DOHH2 (cell line): ENCODE measurements at regions not wholly inside any gene's neighbourhood (a gene's known extent, or its start where the extent isn't known, plus 50 kb on each side); places are given as distances from the start of the nearest gene placed in this dataset.

Experiments used
- EZH2phosphoT487 ChIP-seq: fragments of 200-600 bp; sonication (generic); IDR thresholded peaks from 2 replicates; pipeline ENCODE4 v1.6.1; 2017; ENCODE audit warnings: borderline replicate concordance, mild to moderate bottlenecking, antibody characterized with exemption, low read length, moderate library complexity, mixed read lengths
- TF ChIP-seq, protein P1 (sequence below): fragments of 200-600 bp; sonication (generic); IDR thresholded peaks from one replicate; pipeline ENCODE4 v1.5.1; 2014; ENCODE audit warnings: antibody characterized with exemption, mild to moderate bottlenecking, low read depth, low read length; ENCODE audit not compliant: poor library complexity, severe bottlenecking

DNA sequence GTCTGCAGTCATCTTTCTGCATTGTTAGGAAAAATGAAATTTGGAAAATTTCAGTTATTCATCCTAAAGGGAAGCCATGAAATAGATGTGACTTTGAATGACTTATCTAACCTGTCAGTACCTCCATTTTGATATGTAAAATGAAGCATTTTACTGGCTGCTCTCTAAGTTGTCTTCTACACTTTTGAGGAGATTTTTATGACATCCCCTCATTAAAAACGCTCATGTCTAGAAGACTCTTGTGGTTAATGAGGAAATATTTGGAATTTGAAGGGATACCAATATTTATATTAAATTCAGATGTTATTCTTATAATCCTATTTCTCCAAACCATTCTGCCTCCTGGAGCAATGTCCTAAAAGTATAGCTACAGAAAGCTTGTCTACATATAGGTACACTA is 73.8 kb upstream of the THUMPD2 start:
- TF ChIP-seq, protein P1, sequence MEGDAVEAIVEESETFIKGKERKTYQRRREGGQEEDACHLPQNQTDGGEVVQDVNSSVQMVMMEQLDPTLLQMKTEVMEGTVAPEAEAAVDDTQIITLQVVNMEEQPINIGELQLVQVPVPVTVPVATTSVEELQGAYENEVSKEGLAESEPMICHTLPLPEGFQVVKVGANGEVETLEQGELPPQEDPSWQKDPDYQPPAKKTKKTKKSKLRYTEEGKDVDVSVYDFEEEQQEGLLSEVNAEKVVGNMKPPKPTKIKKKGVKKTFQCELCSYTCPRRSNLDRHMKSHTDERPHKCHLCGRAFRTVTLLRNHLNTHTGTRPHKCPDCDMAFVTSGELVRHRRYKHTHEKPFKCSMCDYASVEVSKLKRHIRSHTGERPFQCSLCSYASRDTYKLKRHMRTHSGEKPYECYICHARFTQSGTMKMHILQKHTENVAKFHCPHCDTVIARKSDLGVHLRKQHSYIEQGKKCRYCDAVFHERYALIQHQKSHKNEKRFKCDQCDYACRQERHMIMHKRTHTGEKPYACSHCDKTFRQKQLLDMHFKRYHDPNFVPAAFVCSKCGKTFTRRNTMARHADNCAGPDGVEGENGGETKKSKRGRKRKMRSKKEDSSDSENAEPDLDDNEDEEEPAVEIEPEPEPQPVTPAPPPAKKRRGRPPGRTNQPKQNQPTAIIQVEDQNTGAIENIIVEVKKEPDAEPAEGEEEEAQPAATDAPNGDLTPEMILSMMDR, result no peak
- no peak for TF ChIP-seq EZH2phosphoT487
